COLO829 (cell line): ENCODE measurements at regions not wholly inside any gene's neighbourhood (a gene's known extent, or its start where the extent isn't known, plus 50 kb on each side); places are given as distances from the start of the nearest gene placed in this dataset.
A peak's percentile ranks its signal among the peaks of the same experiment; 100 is the strongest.

ENCODE experiments used
- DNase-seq: peaks from one replicate; pipeline ENCODE4 v3.0.0; 2012; ENCODE audit warnings: low spot score

GRCh38 chr9:27888661-27889295 lies 315.5 kb upstream of the C9orf72 start:
- DNase-seq, result peak; percentile 3

GRCh38 chr9:27924502-27924901 lies 351.2 kb upstream of the C9orf72 start:
- no peak for DNase-seq

- no peak for DNase-seq
Measured at GRCh38 chr9:27925815-27926214, 352.5 kb upstream of the C9orf72 start.

- DNase-seq, result no peak
Measured at GRCh38 chr9:27929841-27930240, 356.6 kb upstream of the C9orf72 start.

- no peak for DNase-seq
Measured at GRCh38 chr9:27933210-27934025, 360.1 kb upstream of the C9orf72 start.

- DNase-seq, result no peak
Measured at GRCh38 chr9:27934471-27934870, 361.2 kb upstream of the C9orf72 start.

GRCh38 chr9:27939186-27939585 lies 365.9 kb upstream of the C9orf72 start:
- no peak for DNase-seq

- no peak for DNase-seq
Measured at GRCh38 chr9:27940535-27940934, 367.3 kb upstream of the C9orf72 start.

GRCh38 chr9:27943501-27943900 lies 370.2 kb upstream of the C9orf72 start:
- no peak for DNase-seq

- peak; percentile 6 for DNase-seq
Measured at GRCh38 chr9:27945386-27945785, 372.1 kb upstream of the C9orf72 start.

- DNase-seq, result no peak
Measured at GRCh38 chr9:27950382-27950781, 377.1 kb upstream of the C9orf72 start.

- DNase-seq, result no peak
Measured at GRCh38 chr9:27954858-27955257, 381.6 kb upstream of the C9orf72 start.

GRCh38 chr9:27963836-27964235 lies 390.6 kb upstream of the C9orf72 start:
- no peak for DNase-seq

- no peak for DNase-seq
Measured at GRCh38 chr9:27967210-27967609, 393.9 kb upstream of the C9orf72 start.

- DNase-seq, result no peak
Measured at GRCh38 chr9:27977931-27978330, 404.6 kb upstream of the C9orf72 start.

- no peak for DNase-seq
Measured at GRCh38 chr9:27985714-27986113, 412.4 kb upstream of the C9orf72 start.

- DNase-seq, result no peak
Measured at GRCh38 chr9:27990524-27990923, 417.2 kb upstream of the C9orf72 start.

GRCh38 chr9:27991221-27991620 lies 417.9 kb upstream of the C9orf72 start:
- DNase-seq, result no peak

- no peak for DNase-seq
Measured at GRCh38 chr9:28001096-28001495, 427.8 kb upstream of the C9orf72 start.

GRCh38 chr9:28004900-28005299 lies 431.6 kb upstream of the C9orf72 start:
- no peak for DNase-seq

- no peak for DNase-seq
Measured at GRCh38 chr9:28005779-28006178, 432.5 kb upstream of the C9orf72 start.

- DNase-seq, result no peak
Measured at GRCh38 chr9:28007097-28007817, 434.0 kb upstream of the C9orf72 start.

- DNase-seq, result no peak
Measured at GRCh38 chr9:28014212-28014611, 440.9 kb upstream of the C9orf72 start.
